SJCRH30 (cell line): ENCODE measurements at regions not wholly inside any gene's neighbourhood (a gene's known extent, or its start where the extent isn't known, plus 50 kb on each side); places are given as distances from the start of the nearest gene placed in this dataset.

Experiments used
- DNase-seq, 2 experiments: peaks; one replicate each; pipeline ENCODE4 v3.0.0-alpha.2; 2015 to 2020
- H3K27ac ChIP-seq: fragments of 250-450 bp; sonication (Bioruptor Pico); 2 replicates; pipeline ENCODE4 v1.5.1; 2020; ENCODE audit warnings: mild to moderate bottlenecking, moderate library complexity
- H3K27me3 ChIP-seq: fragments of 250-450 bp; sonication (Bioruptor Pico); 2 replicates; pipeline ENCODE4 v1.5.1; 2020; ENCODE audit warnings: mild to moderate bottlenecking, moderate library complexity
- H3K36me3 ChIP-seq: fragments of 250-450 bp; sonication (Bioruptor Pico); 2 replicates; pipeline ENCODE4 v1.5.1; 2020; ENCODE audit warnings: mild to moderate bottlenecking, moderate library complexity
- H3K4me1 ChIP-seq: fragments of 250-450 bp; sonication (Bioruptor Pico); 2 replicates; pipeline ENCODE4 v1.5.1; 2020; ENCODE audit warnings: mild to moderate bottlenecking, moderate library complexity
- H3K4me3 ChIP-seq: fragments of 250-450 bp; sonication (Bioruptor Pico); 2 replicates; pipeline ENCODE4 v1.5.1; 2020; ENCODE audit warnings: mild to moderate bottlenecking, moderate library complexity
- H3K9me3 ChIP-seq: fragments of 250-450 bp; sonication (Bioruptor Pico); replicated peaks from 2 replicates; pipeline ENCODE4 v1.5.1; 2020; ENCODE audit warnings: mild to moderate bottlenecking, moderate library complexity

GRCh38 chr5:174326372-174326771 is 280.9 kb downstream of the NSG2 start:
- Histone ChIP-seq H3K4me3 (no peak overlapping the region), H3K27ac (no peak overlapping the region), H3K27me3 (0 out of 2 replicates have a peak, but pooled peaks cover 3% of the 10 kb centered on the region), H3K36me3 (no peaks in the 10 kb centered on the region), H3K9me3 (no peaks in the 10 kb centered on the region), H3K4me1 (peaks cover 3% of the 10 kb centered on the region; the same call in 1 of the 2 replicates)
- no peak for DNase-seq

DNA sequence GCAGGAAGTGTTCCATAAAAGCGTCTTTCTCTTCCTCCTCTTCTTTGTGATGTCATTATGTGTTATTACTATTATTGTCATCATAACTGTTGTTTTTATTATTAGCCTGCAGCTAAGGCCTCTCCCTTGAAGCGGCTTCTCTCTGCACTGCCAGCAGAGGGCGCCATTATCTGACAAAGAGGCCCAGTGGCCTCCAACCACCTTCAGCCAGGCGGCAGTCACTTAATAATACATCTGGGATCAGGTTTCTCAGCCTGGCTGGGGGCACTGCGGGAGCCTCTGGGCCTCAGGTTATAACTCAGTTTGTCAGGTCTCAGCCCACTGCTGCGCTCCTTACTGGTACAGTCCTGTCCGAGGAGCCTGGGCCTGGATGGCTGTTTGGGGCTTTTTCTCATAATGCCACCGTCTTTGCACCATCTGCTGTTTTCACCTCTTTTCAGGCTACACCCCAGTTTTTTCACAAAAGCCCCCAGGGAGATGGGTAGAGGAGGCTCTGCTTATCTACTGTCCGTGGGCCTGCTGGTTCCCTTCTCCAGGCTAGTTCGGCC is 281.9 kb downstream of the NSG2 start:
- Histone ChIP-seq H3K4me1 (peaks cover 3% of the 10 kb centered on the region; the same call in 1 of the 2 replicates), H3K27ac (no peak overlapping the region)
- DNase-seq, result peak; percentile 80 to 93

GRCh38 chr5:174327896-174328295 is 282.4 kb downstream of the NSG2 start:
- no peak overlapping the region for H3K4me3 ChIP-seq
- 0 out of 2 replicates have a peak, but pooled peaks cover 3% of the 10 kb centered on the region for H3K27me3 ChIP-seq
- H3K27ac ChIP-seq, result no peak overlapping the region
- DNase-seq, result no peak
- H3K9me3 ChIP-seq, result no peaks in the 10 kb centered on the region
- H3K4me1 ChIP-seq, result peaks cover 3% of the 10 kb centered on the region; the same call in 1 of the 2 replicates
- H3K36me3 ChIP-seq, result no peaks in the 10 kb centered on the region

More for the DNA sequence above, 281.9 kb downstream of the NSG2 start:
- Histone ChIP-seq H3K36me3 (no peaks in the 10 kb centered on the region), H3K27me3 (0 out of 2 replicates have a peak, but pooled peaks cover 3% of the 10 kb centered on the region), H3K4me3 (no peak overlapping the region), H3K9me3 (no peaks in the 10 kb centered on the region)

DNA sequence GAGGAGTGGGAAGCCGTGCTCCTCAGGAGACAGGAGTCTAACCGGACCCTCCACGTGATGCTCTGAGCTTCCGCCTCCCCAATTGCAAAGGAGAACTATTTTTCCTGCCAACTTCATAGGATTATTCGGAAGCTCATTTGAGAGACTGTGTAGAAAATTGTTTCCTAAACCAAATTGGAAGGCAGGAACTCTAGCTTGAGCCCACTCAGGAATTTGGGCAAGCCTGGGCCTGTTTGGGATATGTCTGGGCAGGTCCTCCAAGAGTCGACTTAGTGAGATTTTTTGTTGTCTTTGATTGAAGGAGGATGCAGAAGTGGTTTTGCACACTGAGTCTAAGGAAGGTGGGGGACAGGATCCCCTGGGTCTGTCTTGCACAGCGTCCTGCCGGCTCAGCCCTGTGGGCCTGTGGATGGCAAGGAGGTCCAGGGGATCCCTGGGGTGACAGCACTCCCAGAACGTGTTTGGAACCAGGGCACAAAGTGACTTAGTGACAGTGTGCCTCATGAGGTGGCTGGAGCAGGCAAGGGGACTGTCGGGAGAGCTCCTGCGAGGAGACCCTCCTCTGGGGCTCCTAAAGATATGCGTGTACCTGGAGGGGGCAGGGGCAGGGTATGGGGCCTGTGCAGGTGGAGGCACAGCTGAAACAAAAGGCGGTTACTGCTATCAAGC is 283.3 kb downstream of the NSG2 start:
- H3K4me3 ChIP-seq, result no peak overlapping the region
- H3K27me3 ChIP-seq, result 0 out of 2 replicates have a peak, but pooled peaks cover 3% of the 10 kb centered on the region
- peak in 1 of 2 experiments; percentile 38 for DNase-seq
- peaks cover 3% of the 10 kb centered on the region; the same call in 1 of the 2 replicates for H3K4me1 ChIP-seq
- no peak overlapping the region for H3K27ac ChIP-seq
- H3K36me3 ChIP-seq, result no peaks in the 10 kb centered on the region
- no peaks in the 10 kb centered on the region for H3K9me3 ChIP-seq

DNA sequence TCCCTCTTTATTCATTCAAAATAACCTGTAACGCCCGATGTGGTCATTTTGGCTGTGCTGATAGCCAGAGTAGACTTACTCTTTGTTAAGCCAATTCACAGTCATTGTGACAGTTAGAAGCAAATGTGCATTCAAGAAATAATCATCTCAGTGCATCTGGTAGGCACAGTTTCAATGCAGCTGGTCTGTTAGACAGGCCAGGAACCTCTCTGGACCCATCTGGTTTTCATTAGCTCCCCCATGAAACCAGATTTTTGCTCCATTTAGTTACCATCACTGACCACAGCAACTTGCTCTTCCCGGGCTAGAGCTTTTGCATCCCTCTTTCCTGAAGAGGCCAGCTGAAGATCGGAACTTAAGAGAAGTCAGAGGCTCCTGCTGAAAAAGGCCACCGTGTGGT is 284.2 kb downstream of the NSG2 start:
- no peak for DNase-seq
- Histone ChIP-seq H3K4me1 (peaks cover 3% of the 10 kb centered on the region; the same call in 1 of the 2 replicates), H3K36me3 (no peaks in the 10 kb centered on the region), H3K27me3 (0 out of 2 replicates have a peak, but pooled peaks cover 3% of the 10 kb centered on the region), H3K9me3 (no peaks in the 10 kb centered on the region), H3K27ac (no peak overlapping the region), H3K4me3 (no peak overlapping the region)

DNA sequence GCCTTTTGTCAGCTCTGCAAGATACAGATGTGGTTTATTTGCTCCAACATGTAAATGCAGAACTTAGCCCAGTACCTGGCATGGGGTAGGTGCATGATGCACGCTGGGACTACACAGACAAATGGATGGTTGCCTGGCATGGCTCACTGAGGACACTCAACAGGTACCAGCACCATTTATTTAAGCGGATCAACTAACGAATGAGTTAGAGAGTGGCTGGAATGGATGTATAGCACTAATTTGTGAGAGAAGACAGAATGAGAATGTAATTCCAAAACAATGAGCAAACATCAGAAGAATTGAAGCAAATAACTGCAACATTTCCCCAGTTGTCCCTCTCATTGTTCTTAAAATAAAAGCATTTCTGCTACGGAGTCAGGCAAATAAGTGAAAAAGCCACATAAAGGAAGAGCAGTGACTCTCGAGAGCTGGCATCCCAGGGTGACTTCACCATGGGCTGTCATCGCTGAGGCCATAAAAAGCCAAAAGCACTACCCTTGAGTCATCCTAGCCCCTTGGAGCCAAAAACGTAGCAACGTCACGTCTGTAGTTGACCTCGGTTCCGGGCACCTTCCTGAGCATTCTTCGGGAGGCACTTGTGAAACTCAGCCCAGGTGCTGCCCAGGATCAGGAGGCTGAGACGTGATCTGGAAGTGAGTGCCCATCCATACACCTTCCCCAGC is 290.3 kb downstream of the NSG2 start:
- Histone ChIP-seq H3K9me3 (no peaks in the 10 kb centered on the region), H3K27ac (no peak overlapping the region), H3K4me1 (no peaks in the 10 kb centered on the region), H3K27me3 (peaks cover 10% of the 10 kb centered on the region; the same call in 1 of the 2 replicates), H3K4me3 (no peak overlapping the region), H3K36me3 (no peaks in the 10 kb centered on the region)
- DNase-seq, result no peak

- no peak overlapping the region for H3K4me3 ChIP-seq
- no peaks in the 10 kb centered on the region for H3K4me1 ChIP-seq
- DNase-seq, result no peak
- peaks cover 10% of the 10 kb centered on the region; the same call in 1 of the 2 replicates for H3K27me3 ChIP-seq
- no peak overlapping the region for H3K27ac ChIP-seq
- no peaks in the 10 kb centered on the region for H3K36me3 ChIP-seq
- H3K9me3 ChIP-seq, result no peaks in the 10 kb centered on the region
These were observed 291.0 kb downstream of the NSG2 start for GRCh38 chr5:174336479-174336878.

DNA sequence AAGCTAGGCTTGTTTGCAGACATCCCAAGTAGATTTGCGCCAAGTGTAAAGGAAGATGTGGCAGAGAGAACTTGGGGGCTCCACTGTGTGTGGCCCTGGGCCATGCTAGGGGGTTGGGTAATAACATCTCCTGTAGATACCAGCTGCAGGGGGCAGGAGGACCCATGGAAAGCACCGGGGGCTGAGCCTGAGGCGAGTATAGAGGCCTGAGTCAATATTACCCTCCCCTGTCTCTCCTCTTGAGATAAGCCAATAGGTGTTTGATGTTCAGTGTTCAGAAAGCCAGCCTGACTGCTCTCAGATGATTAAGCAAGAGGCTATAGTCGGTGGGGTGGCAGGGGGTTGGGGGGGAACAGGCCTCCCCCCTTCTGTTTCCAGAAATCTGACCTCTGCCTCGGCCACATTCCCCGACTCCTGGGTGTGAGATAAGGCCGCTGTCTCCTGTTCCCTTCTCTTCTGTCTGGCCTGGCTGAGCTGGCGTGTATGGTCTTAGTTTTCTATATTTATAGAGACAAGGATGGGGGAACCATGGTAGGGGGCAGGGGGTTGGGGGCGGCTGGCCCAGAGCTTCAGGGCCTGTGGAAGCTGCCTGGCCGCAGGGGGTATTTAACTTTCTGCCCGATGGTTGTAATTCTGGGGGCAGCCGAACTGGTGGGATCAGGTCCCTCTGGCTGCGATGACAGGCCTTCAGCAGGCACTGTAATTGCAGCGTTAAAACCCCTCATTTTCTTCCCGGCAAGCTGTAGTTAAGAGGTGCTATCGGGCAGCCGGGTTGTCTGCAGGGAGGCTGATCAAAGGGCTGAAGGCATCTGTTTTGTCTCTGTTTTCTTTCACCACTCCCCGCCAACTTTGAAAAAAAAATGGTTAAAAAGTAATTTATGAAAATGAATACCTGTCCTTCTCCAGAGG is 292.0 kb downstream of the NSG2 start:
- Histone ChIP-seq H3K36me3 (no peaks in the 10 kb centered on the region), H3K9me3 (no peaks in the 10 kb centered on the region), H3K27me3 (peaks cover 10% of the 10 kb centered on the region; the same call in 1 of the 2 replicates), H3K4me1 (no peaks in the 10 kb centered on the region), H3K4me3 (no peak overlapping the region), H3K27ac (no peak overlapping the region)
- no peak for DNase-seq

DNA sequence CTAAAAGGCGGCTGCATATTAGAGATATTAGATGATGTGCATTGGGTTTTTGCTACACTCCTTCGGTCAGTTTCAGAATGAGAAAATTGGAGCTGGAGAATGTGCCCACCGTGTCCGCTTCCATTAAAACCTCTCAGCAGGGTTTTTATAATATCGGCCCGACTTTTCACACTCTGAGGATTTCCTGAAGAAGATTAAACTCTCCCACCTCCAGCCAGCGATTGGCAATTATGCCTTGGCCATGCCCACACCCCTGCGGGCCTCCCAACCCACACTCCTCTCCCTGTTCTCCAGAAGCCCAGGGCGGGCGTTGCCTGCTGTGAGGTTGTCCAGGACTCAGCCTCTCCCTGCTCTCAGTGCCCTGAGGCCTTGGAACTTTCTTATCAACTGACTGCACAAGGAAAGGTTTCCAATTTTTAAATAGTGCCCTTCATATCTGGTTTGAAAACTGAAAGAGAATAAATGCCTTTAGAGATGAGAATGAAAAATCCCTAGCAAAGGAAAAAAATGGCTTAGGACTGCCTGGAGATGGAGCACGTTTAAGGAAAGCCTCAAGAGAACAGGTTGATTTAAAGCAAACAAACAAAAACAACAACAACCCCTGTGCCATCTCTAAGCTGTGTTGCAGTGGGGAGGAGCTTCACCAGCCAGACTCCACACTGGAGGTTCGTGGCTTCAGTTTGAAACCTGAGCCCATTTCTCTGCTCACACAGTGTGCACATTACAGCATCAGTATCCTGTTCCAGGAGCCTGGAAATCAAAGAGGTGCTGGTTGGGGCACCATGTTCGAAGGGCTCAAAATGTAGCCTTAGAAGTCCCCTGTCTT is 292.9 kb downstream of the NSG2 start:
- H3K27me3 ChIP-seq, result peaks cover 10% of the 10 kb centered on the region; the same call in 1 of the 2 replicates
- no peak overlapping the region for H3K27ac ChIP-seq
- H3K4me1 ChIP-seq, result no peaks in the 10 kb centered on the region
- DNase-seq, result no peak
- H3K9me3 ChIP-seq, result no peaks in the 10 kb centered on the region
- H3K4me3 ChIP-seq, result no peak overlapping the region
- H3K36me3 ChIP-seq, result no peaks in the 10 kb centered on the region

DNA sequence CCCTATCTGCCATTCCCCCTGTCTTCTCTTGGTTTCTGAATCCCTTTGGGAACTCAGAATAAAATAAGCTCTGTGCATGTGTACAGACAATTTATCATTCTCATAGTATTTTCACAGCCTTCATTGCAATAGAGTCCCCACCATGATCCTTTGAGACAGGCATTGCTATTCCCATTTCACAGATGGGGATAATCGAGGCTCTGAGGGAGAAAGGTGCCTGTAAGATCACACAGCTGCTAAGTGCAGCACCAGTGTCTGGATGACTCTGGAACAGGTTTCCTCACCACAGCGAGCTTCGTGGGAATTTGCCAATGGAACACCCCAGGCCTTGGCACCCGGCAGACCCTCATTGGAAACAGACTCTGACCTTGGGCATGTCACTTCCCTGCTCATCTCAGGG is 293.6 kb downstream of the NSG2 start:
- H3K27me3 ChIP-seq, result peaks cover 10% of the 10 kb centered on the region; the same call in 1 of the 2 replicates
- no peaks in the 10 kb centered on the region for H3K36me3 ChIP-seq
- no peaks in the 10 kb centered on the region for H3K9me3 ChIP-seq
- DNase-seq, result no peak
- no peak overlapping the region for H3K27ac ChIP-seq
- no peaks in the 10 kb centered on the region for H3K4me1 ChIP-seq
- H3K4me3 ChIP-seq, result no peak overlapping the region

DNA sequence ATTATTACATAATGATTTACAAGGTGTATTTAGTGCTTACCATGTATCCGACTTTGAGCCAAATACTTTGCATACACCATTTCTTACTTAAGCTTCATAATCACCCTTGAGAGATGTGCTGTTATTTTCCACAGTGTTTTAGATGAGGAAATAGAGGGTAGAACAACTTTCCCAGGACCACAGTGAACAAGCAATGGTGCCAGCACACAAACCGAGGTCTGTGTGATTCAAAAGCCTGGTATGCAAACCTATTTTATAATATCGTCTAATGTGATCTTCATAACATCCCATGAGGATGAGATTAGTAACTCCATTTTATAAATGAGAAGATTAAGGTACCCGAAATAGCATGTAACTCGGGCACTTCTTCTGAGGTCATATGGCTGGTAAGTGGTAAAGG is 294.7 kb downstream of the NSG2 start:
- Histone ChIP-seq H3K9me3 (no peaks in the 10 kb centered on the region), H3K36me3 (no peaks in the 10 kb centered on the region), H3K4me1 (no peaks in the 10 kb centered on the region), H3K4me3 (no peak overlapping the region), H3K27me3 (peaks cover 10% of the 10 kb centered on the region; the same call in 1 of the 2 replicates), H3K27ac (no peak overlapping the region)
- no peak for DNase-seq

DNA sequence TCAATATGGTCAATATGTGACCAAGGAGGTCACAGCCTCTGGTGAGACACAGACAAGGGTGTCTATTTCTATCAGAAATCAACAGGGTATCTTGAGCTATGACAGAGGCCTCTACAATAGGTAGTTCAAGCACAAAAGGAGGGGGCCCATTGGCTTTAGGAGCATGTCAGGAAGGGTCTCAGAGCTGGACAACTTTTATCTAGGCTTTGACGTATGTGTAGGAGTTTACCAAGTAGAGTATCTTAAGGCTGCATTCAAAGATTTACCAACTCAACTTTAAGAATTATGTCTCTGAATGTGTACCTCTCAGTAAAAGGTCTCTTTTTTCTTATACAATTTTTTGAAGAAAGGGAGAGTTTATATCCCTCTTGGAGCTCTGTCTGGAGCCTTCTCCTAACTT is 297.2 kb downstream of the NSG2 start:
- Histone ChIP-seq H3K27ac (no peak overlapping the region), H3K36me3 (no peaks in the 10 kb centered on the region), H3K9me3 (no peaks in the 10 kb centered on the region), H3K4me1 (no peaks in the 10 kb centered on the region), H3K27me3 (no peaks in the 10 kb centered on the region; the same call in 1 of the 2 replicates), H3K4me3 (no peak overlapping the region)
- DNase-seq, result no peak

GRCh38 chr5:174343826-174344225 is 298.3 kb downstream of the NSG2 start:
- Histone ChIP-seq H3K27ac (no peak overlapping the region), H3K4me3 (no peak overlapping the region), H3K36me3 (no peaks in the 10 kb centered on the region), H3K9me3 (no peaks in the 10 kb centered on the region), H3K4me1 (no peaks in the 10 kb centered on the region), H3K27me3 (no peaks in the 10 kb centered on the region; the same call in 1 of the 2 replicates)
- no peak for DNase-seq

DNA sequence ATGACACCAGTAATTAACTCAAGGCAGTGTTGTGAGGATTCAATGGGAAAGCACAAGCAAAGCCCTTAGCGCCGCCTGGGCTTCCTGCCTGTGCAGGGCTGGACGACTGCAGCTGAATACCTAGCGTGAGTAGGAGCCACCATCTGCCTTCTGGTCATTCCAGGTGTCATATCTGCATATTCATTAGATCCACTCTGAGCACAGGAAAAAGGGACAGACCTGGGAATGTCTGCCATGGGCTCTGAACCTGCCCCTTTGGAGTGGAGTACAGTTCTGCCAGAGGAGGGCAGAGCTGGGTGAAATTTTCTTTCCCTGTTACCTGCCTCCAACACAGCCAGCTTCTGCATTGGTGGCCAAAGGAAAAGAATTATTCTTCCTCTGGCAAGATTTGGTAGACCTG is 298.8 kb downstream of the NSG2 start:
- no peak for DNase-seq
- Histone ChIP-seq H3K4me1 (no peaks in the 10 kb centered on the region), H3K27ac (no peak overlapping the region), H3K36me3 (no peaks in the 10 kb centered on the region), H3K27me3 (no peaks in the 10 kb centered on the region; the same call in 1 of the 2 replicates), H3K9me3 (no peaks in the 10 kb centered on the region), H3K4me3 (no peak overlapping the region)
